Lower leg skin (tissue), 3 donors: ENCODE measurements at regions not wholly inside any gene's neighbourhood (a gene's known extent, or its start where the extent isn't known, plus 50 kb on each side); places are given as distances from the start of the nearest gene placed in this dataset.

ENCODE experiments used
- POLR2A ChIP-seq, 2 donors: fragments of 450-650 bp; IDR thresholded peaks; one replicate each; pipeline ENCODE4 v1.6.1; 2016 to 2017; ENCODE audit warnings: antibody characterized with exemption in 2 of 2, mild to moderate bottlenecking in 1 of 2, moderate library complexity in 1 of 2
- TF ChIP-seq, protein P1 (sequence below), 3 donors: fragments of 450-650 bp; IDR thresholded peaks; one replicate each; pipeline ENCODE4 v1.5.1; 2016; ENCODE audit warnings: antibody characterized with exemption in 3 of 3, mild to moderate bottlenecking in 3 of 3, moderate library complexity in 2 of 3

DNA sequence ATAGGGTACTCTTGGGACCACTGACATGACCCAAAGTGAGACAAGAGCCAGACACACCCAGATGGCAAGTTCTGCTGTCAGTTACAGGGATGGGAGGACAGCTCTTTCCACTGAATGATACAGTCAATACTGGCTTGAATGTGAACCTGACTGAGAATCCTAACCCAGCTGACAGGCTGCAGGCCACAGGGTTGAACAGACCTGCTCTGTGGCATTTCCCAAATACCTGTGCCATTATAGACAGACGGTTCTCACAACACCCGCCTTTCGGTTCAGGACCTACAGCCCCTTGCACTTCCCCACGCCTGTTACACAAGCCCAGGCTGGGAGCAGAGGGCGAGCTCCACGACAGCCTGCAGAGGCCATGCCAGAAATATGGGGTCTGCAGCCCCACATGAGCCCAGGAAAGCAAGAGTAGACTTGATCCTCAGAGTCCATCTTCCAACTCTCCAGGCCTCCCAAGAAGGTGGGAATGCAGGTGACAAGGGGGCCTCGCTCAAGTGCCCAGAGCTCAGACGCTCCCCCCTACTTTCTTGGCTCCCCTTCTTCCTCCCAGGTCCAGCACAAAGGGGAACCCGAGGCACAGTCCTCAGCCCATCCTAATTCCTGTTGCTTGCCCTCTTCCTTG, 314.3 kb downstream of the SOX9 start:
- TF ChIP-seq, protein P1, sequence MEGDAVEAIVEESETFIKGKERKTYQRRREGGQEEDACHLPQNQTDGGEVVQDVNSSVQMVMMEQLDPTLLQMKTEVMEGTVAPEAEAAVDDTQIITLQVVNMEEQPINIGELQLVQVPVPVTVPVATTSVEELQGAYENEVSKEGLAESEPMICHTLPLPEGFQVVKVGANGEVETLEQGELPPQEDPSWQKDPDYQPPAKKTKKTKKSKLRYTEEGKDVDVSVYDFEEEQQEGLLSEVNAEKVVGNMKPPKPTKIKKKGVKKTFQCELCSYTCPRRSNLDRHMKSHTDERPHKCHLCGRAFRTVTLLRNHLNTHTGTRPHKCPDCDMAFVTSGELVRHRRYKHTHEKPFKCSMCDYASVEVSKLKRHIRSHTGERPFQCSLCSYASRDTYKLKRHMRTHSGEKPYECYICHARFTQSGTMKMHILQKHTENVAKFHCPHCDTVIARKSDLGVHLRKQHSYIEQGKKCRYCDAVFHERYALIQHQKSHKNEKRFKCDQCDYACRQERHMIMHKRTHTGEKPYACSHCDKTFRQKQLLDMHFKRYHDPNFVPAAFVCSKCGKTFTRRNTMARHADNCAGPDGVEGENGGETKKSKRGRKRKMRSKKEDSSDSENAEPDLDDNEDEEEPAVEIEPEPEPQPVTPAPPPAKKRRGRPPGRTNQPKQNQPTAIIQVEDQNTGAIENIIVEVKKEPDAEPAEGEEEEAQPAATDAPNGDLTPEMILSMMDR (IDR thresholded peaks at IDR 0.05): no peak
- no peak for TF ChIP-seq POLR2A (IDR thresholded peaks at IDR 0.05)
